Pancreas (tissue), 10 donors: ENCODE measurements at regions not wholly inside any gene's neighbourhood (a gene's known extent, or its start where the extent isn't known, plus 50 kb on each side); places are given as distances from the start of the nearest gene placed in this dataset.

ENCODE experiments used
- ATAC-seq, 4 donors: fragments of 200-7000 bp; cut with Tn5 transposase; one replicate each; pipeline versions ENCODE4 v1.8.0 to v1.9.1; 2020; ENCODE audit warnings: mild to moderate bottlenecking in 4 of 4, moderate library complexity in 4 of 4
- DNase-seq, 6 donors: peaks; one replicate each; pipeline ENCODE4 v3.0.0-alpha.2; 2020
- FAIRE-seq: peaks from 2 replicates; lab custom pipeline; 2012; peaks lifted over from hg19 to GRCh38; lab: Jason Lieb, UNC
- H3K27ac ChIP-seq, 4 donors: fragments of 200-600 bp; sonication (generic); 1 replicate in 3 of 4; 2 replicates in 1 of 4; pipeline versions ENCODE4 v1.5.0 to v1.8.0; 2020
- H3K27me3 ChIP-seq, 4 donors: fragments of 200-600 bp; one replicate each; pipeline ENCODE4 v1.8.0; 2021
- H3K36me3 ChIP-seq, 3 donors: fragments of 200-600 bp; sonication (generic) in 1 of 3; one replicate each; pipeline versions ENCODE4 v1.5.0 to v1.8.0; 2020 to 2021
- H3K4me1 ChIP-seq, 3 donors: fragments of 200-600 bp; one replicate each; pipeline ENCODE4 v1.8.0; 2021
- H3K4me3 ChIP-seq, 4 donors: fragments of 200-600 bp; sonication (generic) in 2 of 4; one replicate each; pipeline versions ENCODE4 v1.5.0 to v1.8.0; 2020 to 2021
- H3K9me3 ChIP-seq, 4 donors: fragments of 200-600 bp; one replicate each; pipeline ENCODE4 v1.8.0; 2021
- CTCF ChIP-seq, 4 donors: fragments of 200-600 bp; sonication (generic) in 3 of 4; IDR thresholded peaks; one replicate each; pipeline versions ENCODE4 v1.5.0 to v1.8.0; 2021; ENCODE audit warnings: antibody characterized with exemption in 4 of 4
- WGBS, 2 donors: extraction: QIAGEN DNeasy Blood & Tissue Kit; methylation state at CpG; one replicate each; pipeline ENCODE4 v1.1.7; 2013; 5-methylcytosine and 5-hydroxymethylcytosine counted together
- intact Hi-C, 3 donors: fragments of 100-400 bp; cut with DNase I; formaldehyde crosslinking; loops; one replicate each; pipeline versions ENCODE4 v1.11.1 to v1.14.2; 2022
- donor health status: healthy with polysubstance abuse.
- donor health status: DM: no; HTN: no; CAD: no; lungs with moderate emphysema.
- donor health status: DM: no; HTN: no; CAD: no.
- donor health status: control.
- donor health status: control.
- donor health status: Bipolar disorder and iron deficiency.
- donor health status: DM: yes; HTN: yes; CAD: no.
- donor health status: DM: no; HTN: no; CAD: no.
- donor health status: DM: no; HTN: no; CAD: no.
- donor health status: DM: yes; HTN: yes; CAD: no.

- intact Hi-C loops, result no loop called here
- 76% methylated on average over 6 of the region's 6 CpGs for WGBS, 2 donors
- H3K4me1 ChIP-seq, result no peaks in the 10 kb centered on the region
- no peak overlapping the region for H3K4me3 ChIP-seq
- FAIRE-seq (no peak), DNase-seq (no peak), ATAC-seq (no peak)
- no peaks in the 10 kb centered on the region for H3K36me3 ChIP-seq
- TF ChIP-seq CTCF (IDR thresholded peaks at IDR 0.05), result no peak
- H3K27me3 ChIP-seq, result no peaks in the 10 kb centered on the region
- H3K27ac ChIP-seq, result no peak overlapping the region
- no peaks in the 10 kb centered on the region for H3K9me3 ChIP-seq
Observed at GRCh38 chr1:4090976-4091660, 191.0 kb upstream of the C1orf174 start.

- no peak for DNase-seq
- no peak for TF ChIP-seq CTCF (IDR thresholded peaks at IDR 0.05)
Observed at GRCh38 chr1:4091996-4092395, 191.9 kb upstream of the C1orf174 start.

GRCh38 chr1:4093856-4094565 is 193.9 kb upstream of the C1orf174 start:
- Histone ChIP-seq H3K36me3 (no peaks in the 10 kb centered on the region), H3K4me1 (no peaks in the 10 kb centered on the region), H3K9me3 (no peaks in the 10 kb centered on the region), H3K4me3 (no peak overlapping the region), H3K27ac (no peak overlapping the region), H3K27me3 (no peaks in the 10 kb centered on the region)
- WGBS, 2 donors, result 59 to 73% methylated on average over 7 of the region's 7 CpGs
- ATAC-seq (no peak), FAIRE-seq (no peak), DNase-seq (no peak)
- intact Hi-C loops, result no loop called here
- no peak for TF ChIP-seq CTCF (IDR thresholded peaks at IDR 0.05)

More at GRCh38 chr1:4091996-4092395, 191.9 kb upstream of the C1orf174 start:
- FAIRE-seq, result no peak
- H3K36me3 ChIP-seq, result no peaks in the 10 kb centered on the region
- H3K9me3 ChIP-seq, result no peaks in the 10 kb centered on the region
- no peak overlapping the region for H3K27ac ChIP-seq
- no peaks in the 10 kb centered on the region for H3K4me1 ChIP-seq
- no peaks in the 10 kb centered on the region for H3K27me3 ChIP-seq
- no peak overlapping the region for H3K4me3 ChIP-seq
- intact Hi-C loops, result no loop called here
- 74 to 89% methylated on average over 7 of the region's 7 CpGs for WGBS, 2 donors
- no peak for ATAC-seq

GRCh38 chr1:4095433-4095971 is 195.4 kb upstream of the C1orf174 start:
- no peak overlapping the region for H3K27ac ChIP-seq
- no peak for FAIRE-seq
- H3K4me1 ChIP-seq, result no peaks in the 10 kb centered on the region
- WGBS, 2 donors, result 53 to 75% methylated on average over 5 of the region's 5 CpGs
- H3K27me3 ChIP-seq, result no peaks in the 10 kb centered on the region
- no peak overlapping the region for H3K4me3 ChIP-seq
- TF ChIP-seq CTCF (IDR thresholded peaks at IDR 0.05), result no peak
- ATAC-seq, result no peak
- intact Hi-C loops, result no loop called here
- DNase-seq, result no peak
- H3K9me3 ChIP-seq, result no peaks in the 10 kb centered on the region
- H3K36me3 ChIP-seq, result no peaks in the 10 kb centered on the region
